NCI-H1436 (cell line): ENCODE measurements at regions not wholly inside any gene's neighbourhood (a gene's known extent, or its start where the extent isn't known, plus 50 kb on each side); places are given as distances from the start of the nearest gene placed in this dataset.
A peak's percentile ranks its signal among the peaks of the same experiment; 100 is the strongest.
"Not testable (repeated sequence)": the region's sequence is repeated elsewhere in the genome, so short reads cannot be mapped to it uniquely, and the experiment has no call there.

Source experiments
- DNase-seq: peaks from one replicate; lab custom pipeline; 2025; lab: John Stamatoyannopoulos, UW

DNA sequence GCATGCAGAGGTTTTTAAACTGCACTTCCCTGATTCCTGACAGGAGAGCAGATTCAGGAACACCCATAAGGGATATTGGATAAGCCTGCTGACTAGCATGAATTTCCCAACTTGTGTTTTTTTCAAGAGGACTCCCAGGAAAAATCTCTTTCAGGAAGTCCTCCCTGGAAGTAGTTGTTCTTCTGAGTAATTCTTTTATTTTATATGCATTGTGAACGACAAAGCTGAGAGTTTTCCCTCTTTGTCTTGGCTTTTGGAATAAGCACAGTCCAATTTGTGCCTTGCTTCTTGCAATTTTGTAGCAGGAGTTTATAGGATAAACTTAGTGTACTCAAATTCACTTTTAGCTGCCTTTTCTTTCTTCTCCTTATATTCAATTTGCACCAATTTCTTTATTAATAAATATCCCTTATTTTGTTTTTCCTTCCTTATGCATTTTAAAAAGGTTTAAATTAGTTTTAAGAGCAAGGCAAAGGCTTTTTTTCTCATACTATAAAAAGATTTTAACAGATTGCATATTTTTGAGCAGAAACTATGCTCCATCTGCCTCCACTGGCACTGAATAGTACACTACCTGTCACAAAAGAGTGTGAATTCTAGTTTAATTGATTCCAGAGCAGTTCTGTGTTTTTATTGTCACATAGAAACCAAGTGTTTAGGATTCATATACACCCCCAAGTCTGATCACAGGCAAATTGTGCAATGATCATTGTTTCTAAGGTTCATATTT, 543.3 kb upstream of the SPRY2 start:
- no peak for DNase-seq

GRCh38 chr13:80883545-80883944, 542.6 kb upstream of the SPRY2 start:
- DNase-seq, result no peak

DNA sequence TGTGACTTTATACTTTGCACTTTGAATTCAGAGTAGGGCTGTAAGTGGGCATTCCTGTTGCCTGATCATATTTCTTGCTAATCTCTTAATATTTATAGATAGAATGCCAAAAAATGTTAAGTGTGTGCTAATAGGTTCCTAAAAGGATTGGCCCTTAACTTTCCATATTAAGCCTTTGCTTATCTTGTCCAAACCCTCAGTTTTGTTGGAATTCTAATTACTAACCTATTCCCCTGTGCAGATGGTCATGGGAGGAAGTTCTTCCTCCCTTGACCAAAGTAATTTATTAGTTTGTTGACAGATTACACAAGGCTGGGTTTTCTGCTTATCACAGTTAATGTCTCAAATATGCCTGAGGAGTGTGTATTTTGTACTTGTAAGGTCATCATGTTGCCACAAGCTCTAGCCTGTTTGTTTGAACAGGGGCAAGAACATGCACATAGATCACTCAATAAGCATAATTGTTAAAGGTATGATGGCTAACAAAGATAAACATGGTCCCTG, 541.1 kb upstream of the SPRY2 start:
- DNase-seq, result no peak

- DNase-seq, result no peak
These were observed 540.6 kb upstream of the SPRY2 start for GRCh38 chr13:80881495-80881894.

GRCh38 chr13:80881034-80881433, 540.1 kb upstream of the SPRY2 start:
- DNase-seq, result no peak

GRCh38 chr13:80877944-80878241, 537.0 kb upstream of the SPRY2 start:
- DNase-seq, result no peak

GRCh38 chr13:80877209-80877943, 536.5 kb upstream of the SPRY2 start:
- no peak for DNase-seq

- no peak for DNase-seq
These were observed 532.7 kb upstream of the SPRY2 start for GRCh38 chr13:80873589-80873988.

GRCh38 chr13:80871971-80872370, 531.0 kb upstream of the SPRY2 start:
- DNase-seq, result not testable (repeated sequence)

GRCh38 chr13:80871481-80871880, 530.6 kb upstream of the SPRY2 start:
- DNase-seq, result no peak

GRCh38 chr13:80870186-80870585, 529.3 kb upstream of the SPRY2 start:
- DNase-seq, result no peak

DNA sequence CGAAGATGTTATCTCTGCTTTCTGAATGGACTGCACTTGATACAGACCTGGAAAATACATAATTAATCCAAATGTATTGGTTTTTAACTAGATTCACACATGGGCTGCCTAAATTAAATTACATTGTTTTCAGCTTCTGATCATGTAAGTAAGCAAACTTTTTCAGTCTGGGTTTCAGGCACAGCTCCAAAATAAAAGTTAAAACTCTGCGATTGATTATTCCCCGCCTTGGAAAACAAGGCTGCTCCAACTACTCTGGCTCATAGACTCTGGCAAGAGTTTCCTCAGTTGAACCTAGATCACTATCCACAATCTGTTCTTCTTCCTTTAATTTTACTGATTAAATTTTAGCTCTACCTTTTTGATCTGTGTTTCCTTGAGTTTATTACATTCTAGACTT, 526.0 kb upstream of the SPRY2 start:
- no peak for DNase-seq

DNA sequence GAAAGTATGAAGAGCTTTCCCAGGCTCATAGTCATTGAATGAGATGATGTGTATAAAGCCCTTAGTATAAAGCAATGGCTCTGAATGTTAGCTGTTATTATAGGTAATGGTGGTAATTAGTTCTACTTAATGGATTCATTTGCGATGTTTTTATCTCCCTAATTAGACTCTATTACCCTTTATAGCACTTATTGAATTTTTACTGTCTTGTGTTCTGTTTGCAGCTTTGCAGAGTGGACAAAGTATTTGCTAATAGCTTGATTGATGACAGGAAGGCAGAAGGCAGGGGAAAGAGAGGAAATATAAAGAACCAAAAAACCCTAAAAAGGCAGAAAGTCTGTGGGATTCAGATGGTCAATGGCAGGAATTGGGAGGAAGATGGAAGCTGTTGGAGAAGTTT, 524.4 kb upstream of the SPRY2 start:
- DNase-seq, result peak; percentile 72

GRCh38 chr13:80862456-80862855, 521.5 kb upstream of the SPRY2 start:
- DNase-seq, result no peak

DNA sequence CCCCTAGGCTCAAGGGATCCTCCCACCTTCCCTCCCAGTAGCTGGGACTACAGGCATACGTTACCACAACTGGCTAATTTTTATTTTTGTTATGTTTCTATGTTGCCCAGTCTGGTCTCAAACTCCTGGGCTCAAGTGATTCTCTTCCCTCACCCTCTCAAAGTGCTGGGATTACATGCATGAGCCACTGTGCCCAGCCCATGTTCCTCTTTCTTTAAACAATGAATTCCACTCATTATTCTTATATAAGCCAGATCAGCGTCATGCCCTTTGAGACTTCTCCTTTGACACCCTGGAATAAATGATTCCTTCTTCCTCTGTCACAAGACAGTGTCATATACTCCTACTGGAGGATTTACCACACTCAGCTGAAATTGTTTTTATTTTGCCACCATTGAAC, 519.9 kb upstream of the SPRY2 start:
- no peak for DNase-seq

- no peak for DNase-seq
These were observed 517.2 kb upstream of the SPRY2 start for GRCh38 chr13:80858131-80858530.

DNA sequence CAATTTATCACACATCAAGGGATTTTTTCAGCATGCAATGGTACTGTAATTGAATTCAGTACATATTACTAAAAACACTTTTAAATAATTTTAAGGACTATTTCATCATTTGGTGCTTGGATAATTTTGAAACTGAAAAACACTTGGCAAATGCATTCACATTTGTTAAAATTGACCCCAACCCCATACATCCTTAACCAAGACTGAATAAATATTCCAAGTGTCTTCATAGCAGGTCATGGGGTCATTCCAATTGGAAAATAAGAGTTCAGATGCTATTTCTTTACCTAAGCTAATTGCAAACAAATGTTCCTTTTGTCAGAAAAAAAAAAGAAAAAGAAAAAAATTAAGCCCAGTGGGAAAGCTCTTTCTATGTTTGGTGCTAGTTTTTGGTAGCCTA, 516.4 kb upstream of the SPRY2 start:
- no peak for DNase-seq

DNA sequence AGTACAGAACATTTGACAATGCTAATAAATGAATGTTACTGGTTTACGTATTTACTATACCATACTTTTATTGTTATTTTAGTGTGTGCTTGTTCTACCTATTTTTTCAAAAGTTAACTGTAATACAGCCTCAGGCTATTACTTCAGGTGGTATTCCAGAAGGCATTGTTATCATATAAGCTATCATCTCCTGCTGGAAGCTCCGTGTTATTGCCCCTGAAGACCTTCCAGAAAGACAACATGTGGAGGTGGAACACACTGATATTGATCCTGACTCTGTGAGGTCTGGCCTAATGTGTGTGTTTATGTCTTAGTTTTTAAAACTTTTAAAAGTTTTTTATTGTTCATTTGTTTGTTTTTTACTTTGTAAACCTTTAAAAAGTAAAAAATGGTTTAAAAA, 509.8 kb upstream of the SPRY2 start:
- no peak for DNase-seq

DNA sequence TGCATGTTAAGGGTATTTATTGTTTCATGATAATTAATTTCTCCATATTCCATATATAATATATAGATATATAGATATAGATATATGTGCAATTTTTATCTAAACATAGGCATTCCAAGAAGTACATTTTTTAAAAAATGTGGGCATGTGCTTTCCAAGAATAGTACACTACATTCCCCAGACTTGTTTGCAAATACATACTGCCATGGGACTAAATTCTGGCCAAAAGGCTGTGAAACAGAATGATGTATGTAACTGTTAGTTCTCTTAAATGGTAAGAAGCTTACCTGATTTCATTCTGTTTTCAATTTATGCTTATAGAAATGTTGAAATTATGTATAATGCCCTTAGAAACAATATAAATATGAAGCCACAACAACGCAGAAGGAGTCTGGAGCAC, 503.2 kb upstream of the SPRY2 start:
- no peak for DNase-seq

GRCh38 chr13:80841414-80841813, 500.5 kb upstream of the SPRY2 start:
- no peak for DNase-seq

- no peak for DNase-seq
These were observed 499.5 kb upstream of the SPRY2 start for GRCh38 chr13:80840316-80840976.

DNA sequence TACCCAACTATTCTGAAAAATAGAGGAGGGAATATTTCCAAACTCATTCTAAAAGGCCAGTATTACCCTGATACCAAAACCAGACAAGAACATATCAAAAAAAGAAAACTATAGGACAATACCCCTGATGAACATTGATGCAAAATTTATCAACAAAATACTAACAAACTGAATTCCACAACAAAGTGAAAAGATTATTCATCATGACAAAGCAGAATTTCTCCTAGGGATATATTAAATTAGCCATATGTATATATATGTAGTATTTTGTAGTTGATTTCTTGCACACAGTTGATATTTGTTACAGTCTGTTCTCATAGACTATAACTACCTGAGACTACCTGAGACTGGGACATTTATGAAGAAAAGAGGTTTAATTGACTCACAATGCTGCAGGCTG, 495.0 kb upstream of the SPRY2 start:
- DNase-seq, result no peak

- DNase-seq, result no peak
These were observed 489.5 kb upstream of the SPRY2 start for GRCh38 chr13:80830431-80830830.
